Upper lobe of left lung (tissue), 6 donors: ENCODE measurements at regions not wholly inside any gene's neighbourhood (a gene's known extent, or its start where the extent isn't known, plus 50 kb on each side); places are given as distances from the start of the nearest gene placed in this dataset.

Experiments used
- ATAC-seq, 2 donors: fragments of 200-7000 bp; cut with Tn5 transposase; one replicate each; pipeline ENCODE4 v1.9.1; 2022; ENCODE audit warnings: mild to moderate bottlenecking in 2 of 2, moderate library complexity in 2 of 2; ENCODE audit not compliant: low FRiP score in 2 of 2
- DNase-seq, 2 donors: peaks; one replicate each; pipeline ENCODE4 v3.0.0-alpha.2; 2019 to 2020
- H3K27ac ChIP-seq, 4 donors: fragments of 200-600 bp; sonication (generic); one replicate each; pipeline ENCODE4 v1.5.1; 2016 to 2019
- H3K27me3 ChIP-seq, 4 donors: fragments of 200-600 bp; sonication (generic); one replicate each; pipeline ENCODE4 v1.5.1; 2017 to 2019
- H3K36me3 ChIP-seq, 4 donors: fragments of 200-600 bp; sonication (generic); one replicate each; pipeline ENCODE4 v1.5.1; 2016 to 2019
- H3K4me1 ChIP-seq, 4 donors: fragments of 200-600 bp; sonication (generic); one replicate each; pipeline ENCODE4 v1.5.1; 2018 to 2019
- H3K4me3 ChIP-seq, 4 donors: fragments of 200-600 bp; sonication (generic); one replicate each; pipeline ENCODE4 v1.5.1; 2017 to 2019; ENCODE audit warnings: mild to moderate bottlenecking in 2 of 4, moderate library complexity in 1 of 4
- H3K9me3 ChIP-seq, 4 donors: fragments of 200-600 bp; sonication (generic); one replicate each; pipeline ENCODE4 v1.5.1; 2018 to 2019
- EP300 ChIP-seq, 4 donors: sonication (generic); formaldehyde crosslinking; IDR thresholded peaks; one replicate each; pipeline ENCODE4 v1.5.1; 2017; ENCODE audit warnings: antibody characterized with exemption in 4 of 4, control low read depth in 2 of 4
- POLR2A ChIP-seq, 4 donors: fragments of 450-650 bp; IDR thresholded peaks; one replicate each; pipeline ENCODE4 v1.5.1; 2016 to 2017; ENCODE audit warnings: antibody characterized with exemption in 4 of 4, mild to moderate bottlenecking in 2 of 4
- POLR2AphosphoS5 ChIP-seq, 2 donors: sonication (generic); formaldehyde crosslinking; IDR thresholded peaks; one replicate each; pipeline ENCODE4 v1.5.1; 2017; ENCODE audit warnings: antibody characterized with exemption in 2 of 2
- WGBS, 2 donors: methylation state at CpG; one replicate each; pipeline ENCODE4 v1.1.5; 2017 to 2018; 5-methylcytosine and 5-hydroxymethylcytosine counted together
- TF ChIP-seq, protein P1 (sequence below), 6 experiments: fragments of 450-650 bp in 4 of 6; fragments of 200-600 bp in 2 of 6; sonication (generic) in 2 of 6; IDR thresholded peaks; one replicate each; pipeline ENCODE4 v1.5.1; 2016 to 2019; ENCODE audit warnings: antibody characterized with exemption in 6 of 6
- donor health status: DM: no; HTN: no; CAD: no; lungs with moderate emphysema.
- donor health status: DM: no; HTN: yes; CAD: no; lungs with severe emphysema.

DNA sequence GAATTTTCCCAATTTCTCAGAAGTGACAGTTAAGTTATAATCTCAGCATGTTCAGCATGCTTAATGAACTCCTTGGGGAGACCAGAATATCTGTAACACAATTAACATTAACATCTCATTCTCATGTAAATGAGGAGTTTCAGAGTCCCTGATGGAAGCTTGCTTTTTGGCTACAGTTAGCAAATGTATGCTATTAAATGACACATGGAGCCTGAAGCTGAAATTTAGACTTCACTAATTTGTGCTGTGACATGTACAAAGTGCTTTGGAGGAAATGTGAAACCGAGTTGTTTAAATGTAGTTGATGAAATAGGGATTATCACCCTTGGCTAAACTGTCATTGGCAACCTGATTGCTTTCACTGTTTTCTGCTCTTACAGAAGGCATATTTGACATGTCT lies 2265.1 kb upstream of the PCDH20 start:
- H3K4me1 ChIP-seq: no peaks in the 10 kb centered on the region
- ATAC-seq (no peak), DNase-seq (no peak)
- H3K4me3 ChIP-seq: no peak overlapping the region
- H3K36me3 ChIP-seq: no peaks in the 10 kb centered on the region
- no peaks in the 10 kb centered on the region for H3K9me3 ChIP-seq
- TF ChIP-seq EP300 (IDR thresholded peaks at IDR 0.05): no peak
- no peak for TF ChIP-seq POLR2AphosphoS5 (IDR thresholded peaks at IDR 0.05)
- TF ChIP-seq, protein P1, sequence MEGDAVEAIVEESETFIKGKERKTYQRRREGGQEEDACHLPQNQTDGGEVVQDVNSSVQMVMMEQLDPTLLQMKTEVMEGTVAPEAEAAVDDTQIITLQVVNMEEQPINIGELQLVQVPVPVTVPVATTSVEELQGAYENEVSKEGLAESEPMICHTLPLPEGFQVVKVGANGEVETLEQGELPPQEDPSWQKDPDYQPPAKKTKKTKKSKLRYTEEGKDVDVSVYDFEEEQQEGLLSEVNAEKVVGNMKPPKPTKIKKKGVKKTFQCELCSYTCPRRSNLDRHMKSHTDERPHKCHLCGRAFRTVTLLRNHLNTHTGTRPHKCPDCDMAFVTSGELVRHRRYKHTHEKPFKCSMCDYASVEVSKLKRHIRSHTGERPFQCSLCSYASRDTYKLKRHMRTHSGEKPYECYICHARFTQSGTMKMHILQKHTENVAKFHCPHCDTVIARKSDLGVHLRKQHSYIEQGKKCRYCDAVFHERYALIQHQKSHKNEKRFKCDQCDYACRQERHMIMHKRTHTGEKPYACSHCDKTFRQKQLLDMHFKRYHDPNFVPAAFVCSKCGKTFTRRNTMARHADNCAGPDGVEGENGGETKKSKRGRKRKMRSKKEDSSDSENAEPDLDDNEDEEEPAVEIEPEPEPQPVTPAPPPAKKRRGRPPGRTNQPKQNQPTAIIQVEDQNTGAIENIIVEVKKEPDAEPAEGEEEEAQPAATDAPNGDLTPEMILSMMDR (IDR thresholded peaks at IDR 0.05): no peak
- TF ChIP-seq POLR2A (IDR thresholded peaks at IDR 0.05): no peak
- WGBS, 2 donors: 30 to 33% methylated on average over 1 of the region's 1 CpG
- H3K27ac ChIP-seq: no peak overlapping the region
- no peaks in the 10 kb centered on the region for H3K27me3 ChIP-seq

DNA sequence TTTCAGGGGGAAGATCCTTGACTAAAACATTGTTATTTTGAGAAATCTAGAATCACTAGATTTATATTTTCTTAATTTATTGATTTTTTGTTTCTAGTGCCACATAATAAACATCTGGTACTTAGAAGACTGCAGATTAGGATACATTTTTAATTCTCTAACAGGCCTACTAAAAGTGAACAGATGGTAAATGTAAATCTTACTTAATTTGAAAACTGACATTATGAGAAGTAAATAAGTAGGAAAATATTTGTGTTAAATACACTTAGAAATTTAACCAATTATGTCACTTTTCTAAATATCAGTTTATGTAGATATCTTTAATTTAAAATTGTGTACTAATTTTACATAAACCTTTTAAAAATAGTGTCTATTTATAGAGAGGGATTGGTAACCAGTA lies 2255.6 kb upstream of the PCDH20 start:
- TF ChIP-seq POLR2A (IDR thresholded peaks at IDR 0.05): no peak
- no peak for TF ChIP-seq POLR2AphosphoS5 (IDR thresholded peaks at IDR 0.05)
- no peak for TF ChIP-seq EP300 (IDR thresholded peaks at IDR 0.05)
- TF ChIP-seq, protein P1 (IDR thresholded peaks at IDR 0.05): no peak
- Histone ChIP-seq H3K27me3 (no peaks in the 10 kb centered on the region), H3K36me3 (no peaks in the 10 kb centered on the region)

DNA sequence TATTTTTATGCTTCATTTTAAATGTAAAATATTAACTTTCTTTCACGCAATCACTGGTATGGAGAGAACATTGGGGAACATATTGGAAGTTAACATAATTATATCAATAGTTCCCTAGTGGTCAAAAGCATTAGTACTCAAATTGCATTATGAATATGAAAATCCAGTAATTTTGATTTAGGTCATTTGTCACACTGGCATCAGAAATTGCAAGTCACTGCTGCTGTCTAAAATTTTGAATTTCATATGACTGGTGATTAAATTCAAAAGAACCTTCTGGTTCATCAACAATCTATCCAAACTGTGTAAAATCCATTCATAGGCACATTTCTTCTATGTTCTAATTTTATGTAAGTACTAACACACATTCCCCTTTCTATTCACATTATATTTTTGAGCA lies 2235.7 kb upstream of the PCDH20 start:
- Histone ChIP-seq H3K27me3 (no peaks in the 10 kb centered on the region), H3K9me3 (no peaks in the 10 kb centered on the region), H3K27ac (no peak overlapping the region), H3K4me1 (no peaks in the 10 kb centered on the region), H3K36me3 (no peaks in the 10 kb centered on the region), H3K4me3 (no peak overlapping the region)
- TF ChIP-seq, protein P1 (IDR thresholded peaks at IDR 0.05): no peak
- 92 to 98% methylated on average over 1 of the region's 1 CpG for WGBS, 2 donors
- no peak for DNase-seq
- no peak for ATAC-seq

More for the DNA sequence above, 2255.6 kb upstream of the PCDH20 start:
- Histone ChIP-seq H3K4me3 (no peak overlapping the region), H3K9me3 (no peaks in the 10 kb centered on the region), H3K27ac (no peak overlapping the region), H3K4me1 (no peaks in the 10 kb centered on the region)
- DNase-seq: no peak
- ATAC-seq: no peak

GRCh38 chr13:63643543-63643942 lies 2227.9 kb upstream of the PCDH20 start:
- ATAC-seq: no peak
- H3K27ac ChIP-seq: no peak overlapping the region
- WGBS, 2 donors: 71 to 88% methylated on average over 1 of the region's 1 CpG
- DNase-seq: no peak
- H3K9me3 ChIP-seq: no peaks in the 10 kb centered on the region
- no peaks in the 10 kb centered on the region for H3K36me3 ChIP-seq
- H3K4me3 ChIP-seq: no peak overlapping the region
- TF ChIP-seq EP300 (IDR thresholded peaks at IDR 0.05) (no peak), POLR2A (IDR thresholded peaks at IDR 0.05) (no peak), POLR2AphosphoS5 (IDR thresholded peaks at IDR 0.05) (no peak)
- TF ChIP-seq, protein P1 (IDR thresholded peaks at IDR 0.05): no peak
- H3K27me3 ChIP-seq: no peaks in the 10 kb centered on the region
- no peaks in the 10 kb centered on the region for H3K4me1 ChIP-seq

DNA sequence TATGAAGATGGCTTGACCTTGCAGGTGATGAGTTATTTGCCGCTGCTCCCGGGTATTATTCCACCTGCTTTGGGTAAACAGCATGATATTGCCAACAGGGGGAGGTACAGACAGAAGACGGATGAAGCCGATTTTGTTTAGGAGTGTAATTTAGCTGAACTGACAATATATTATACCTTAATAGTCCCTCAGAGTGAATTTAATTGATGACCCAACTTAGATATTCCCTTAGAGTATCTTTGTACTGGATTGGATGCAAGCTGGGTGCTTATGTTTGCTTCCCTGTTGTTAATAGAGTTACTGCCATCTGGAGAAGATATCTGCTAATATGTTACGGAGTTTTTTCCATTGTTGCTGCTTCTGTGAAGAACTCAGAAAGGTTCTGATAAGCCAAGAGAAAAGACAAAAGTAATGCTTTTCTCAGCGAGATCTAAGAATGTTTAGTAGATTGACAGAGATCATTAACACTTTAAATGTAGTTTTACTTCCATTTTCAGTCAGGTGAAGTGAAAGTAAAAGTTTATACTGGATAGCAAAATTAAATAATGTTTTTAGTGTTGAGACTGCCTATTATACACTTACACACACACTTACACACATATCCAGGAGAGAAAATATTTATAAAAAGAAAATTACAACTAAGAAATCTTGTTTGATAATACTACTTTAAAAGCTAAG lies 2220.8 kb upstream of the PCDH20 start:
- DNase-seq (no peak), ATAC-seq (no peak)
- TF ChIP-seq POLR2AphosphoS5 (IDR thresholded peaks at IDR 0.05): no peak
- no peak for TF ChIP-seq EP300 (IDR thresholded peaks at IDR 0.05)
- no peak for TF ChIP-seq POLR2A (IDR thresholded peaks at IDR 0.05)
- TF ChIP-seq, protein P1 (IDR thresholded peaks at IDR 0.05): no peak
- WGBS, 2 donors: 49 to 58% methylated on average over 6 of the region's 6 CpGs
- Histone ChIP-seq H3K27ac (no peak overlapping the region), H3K4me1 (no peaks in the 10 kb centered on the region), H3K27me3 (no peaks in the 10 kb centered on the region), H3K4me3 (peak overlapping the region in 2 of 4 donors; percentile 3 to 19), H3K36me3 (no peaks in the 10 kb centered on the region), H3K9me3 (no peaks in the 10 kb centered on the region)
